ENCODE measurements at regions not wholly inside any gene's neighbourhood (a gene's known extent, or its start where the extent isn't known, plus 50 kb on each side); places are given as distances from the start of the nearest gene placed in this dataset.

GRCh38 chr7:46440186-46440585, 519.1 kb upstream of the IGFBP3 start:
- Histone ChIP-seq H3K36me3 (no peaks in the 10 kb centered on the region), H3K27ac (no peak overlapping the region), H3K9me3 (peaks cover 0 to 25% (median 9%) of the 10 kb centered on the region in 12 donors), H3K27me3 (no peaks in the 10 kb centered on the region), H3K4me3 (no peak overlapping the region), H3K4me1 (no peaks in the 10 kb centered on the region)
- DNase-seq (no peak), ATAC-seq (no peak)
- 76 to 88% (median 87%) methylated on average over 6 of the region's 6 CpGs for WGBS, 4 donors
- intact Hi-C loops (cut with DNase I): no loop called here
- TF ChIP-seq CTCF (IDR thresholded peaks at IDR 0.05): no peak
- TF ChIP-seq POLR2A (IDR thresholded peaks at IDR 0.05): no peak

- no peaks in the 10 kb centered on the region for H3K4me1 ChIP-seq
- intact Hi-C loops (cut with DNase I): no loop called here
- TF ChIP-seq POLR2A (IDR thresholded peaks at IDR 0.05): no peak
- TF ChIP-seq CTCF (IDR thresholded peaks at IDR 0.05): no peak
- H3K27ac ChIP-seq: no peak overlapping the region
- no peaks in the 10 kb centered on the region for H3K27me3 ChIP-seq
- DNase-seq (no peak), ATAC-seq (no peak)
- no peaks in the 10 kb centered on the region for H3K36me3 ChIP-seq
- 60 to 74% (median 72%) methylated on average over 4 of the region's 4 CpGs for WGBS, 4 donors
- H3K4me3 ChIP-seq: no peak overlapping the region
- peaks cover 0 to 24% (median 9%) of the 10 kb centered on the region in 12 donors for H3K9me3 ChIP-seq
Observed at GRCh38 chr7:46432708-46433107, 511.6 kb upstream of the IGFBP3 start.

GRCh38 chr7:46428295-46428694, 507.2 kb upstream of the IGFBP3 start:
- ATAC-seq (no peak), DNase-seq (no peak)
- intact Hi-C loops (cut with DNase I): no loop called here
- H3K4me1 ChIP-seq: peaks cover 0 to 4% (median 0%) of the 10 kb centered on the region in 12 donors
- TF ChIP-seq POLR2A (IDR thresholded peaks at IDR 0.05) (no peak), CTCF (IDR thresholded peaks at IDR 0.05) (no peak)
- no peaks in the 10 kb centered on the region for H3K36me3 ChIP-seq
- H3K9me3 ChIP-seq: no peaks in the 10 kb centered on the region
- H3K27me3 ChIP-seq: no peaks in the 10 kb centered on the region
- H3K4me3 ChIP-seq: no peak overlapping the region
- H3K27ac ChIP-seq: no peak overlapping the region

GRCh38 chr7:46424934-46425333, 503.9 kb upstream of the IGFBP3 start:
- H3K4me3 ChIP-seq: no peak overlapping the region
- TF ChIP-seq CTCF (IDR thresholded peaks at IDR 0.05) (no peak), POLR2A (IDR thresholded peaks at IDR 0.05) (no peak)
- peak in 2 of 4 donors; percentile 30 to 61 for ATAC-seq

More at GRCh38 chr7:46424934-46425333, 503.9 kb upstream of the IGFBP3 start:
- Histone ChIP-seq H3K27me3 (no peaks in the 10 kb centered on the region), H3K4me1 (peaks cover 0 to 4% (median 0%) of the 10 kb centered on the region in 12 donors), H3K9me3 (no peaks in the 10 kb centered on the region), H3K36me3 (no peaks in the 10 kb centered on the region), H3K27ac (no peak overlapping the region)
- WGBS, 4 donors: 91 to 95% (median 94%) methylated on average over 1 of the region's 1 CpG
- no peak for DNase-seq
- intact Hi-C loops (cut with DNase I): no loop called here

All from heart left ventricle (tissue), 16 donors.